Testis (tissue), 2 donors: ENCODE measurements at regions not wholly inside any gene's neighbourhood (a gene's known extent, or its start where the extent isn't known, plus 50 kb on each side); places are given as distances from the start of the nearest gene placed in this dataset.

ENCODE experiments used
- CTCF ChIP-seq, 3 experiments: fragments of 450-650 bp in 2 of 3; fragments of 200-600 bp in 1 of 3; sonication (generic) in 1 of 3; IDR thresholded peaks; one replicate each; pipeline ENCODE4 v1.5.1; 2016 to 2019; ENCODE audit warnings: antibody characterized with exemption in 3 of 3, mild to moderate bottlenecking in 2 of 3, moderate library complexity in 1 of 3
- POLR2A ChIP-seq: fragments of 450-650 bp; IDR thresholded peaks from one replicate; pipeline ENCODE4 v1.6.1; 2017; ENCODE audit warnings: antibody characterized with exemption, mild to moderate bottlenecking, moderate library complexity

GRCh38 chr21:27477296-27477695 is 510.4 kb upstream of the ADAMTS5 start:
- TF ChIP-seq CTCF (IDR thresholded peaks at IDR 0.05) (no peak), POLR2A (no peak)
